Loucy (cell line): ENCODE measurements at regions not wholly inside any gene's neighbourhood (a gene's known extent, or its start where the extent isn't known, plus 50 kb on each side); places are given as distances from the start of the nearest gene placed in this dataset.
"Not testable (repeated sequence)": the region's sequence is repeated elsewhere in the genome, so short reads cannot be mapped to it uniquely, and the experiment has no call there.

Experiments
- H2AFZ ChIP-seq: fragments of 200-600 bp; sonication (generic); 2 replicates; pipeline ENCODE4 v1.6.0; 2016; ENCODE audit warnings: antibody characterized with exemption, mild to moderate bottlenecking, low read length, moderate library complexity
- H3F3A ChIP-seq: fragments of 200-600 bp; 2 replicates; pipeline ENCODE4 v1.6.0; 2016; ENCODE audit warnings: antibody characterized with exemption, low read depth, mild to moderate bottlenecking
- H3K27me3 ChIP-seq: fragments of 200-600 bp; sonication (generic); 2 replicates; pipeline ENCODE4 v1.6.1; 2014; ENCODE audit warnings: low read length, mild to moderate bottlenecking; ENCODE audit not compliant: insufficient read depth, poor library complexity, severe bottlenecking
- H3K36me3 ChIP-seq: fragments of 200-600 bp; sonication (generic); 2 replicates; pipeline ENCODE4 v1.6.1; 2016; ENCODE audit warnings: low read length; ENCODE audit not compliant: insufficient read depth
- H3K4me1 ChIP-seq: fragments of 200-600 bp; sonication (generic); 2 replicates; pipeline ENCODE4 v1.5.1; 2014; ENCODE audit warnings: low read length, mild to moderate bottlenecking; ENCODE audit not compliant: insufficient read depth, poor library complexity, severe bottlenecking
- H3K4me2 ChIP-seq: fragments of 200-600 bp; sonication (generic); 2 replicates; pipeline ENCODE4 v1.6.0; 2014; ENCODE audit warnings: antibody characterized with exemption, low read length, low read depth, mild to moderate bottlenecking; ENCODE audit not compliant: poor library complexity, severe bottlenecking
- H3K4me3 ChIP-seq: fragments of 200-600 bp; sonication (generic); 2 replicates; pipeline ENCODE4 v1.5.1; 2014; ENCODE audit warnings: low read length, mild to moderate bottlenecking, mixed read lengths; ENCODE audit not compliant: poor library complexity, severe bottlenecking
- H3K79me2 ChIP-seq: fragments of 200-600 bp; sonication (generic); 2 replicates; pipeline ENCODE4 v1.6.1; 2014; ENCODE audit warnings: low read length; ENCODE audit not compliant: insufficient read depth
- H3K9ac ChIP-seq: fragments of 200-600 bp; sonication (generic); 2 replicates; pipeline ENCODE4 v1.6.0; 2014; ENCODE audit warnings: mild to moderate bottlenecking, low read depth, low read length, moderate library complexity; ENCODE audit not compliant: poor library complexity, severe bottlenecking
- H3K9me2 ChIP-seq: fragments of 200-600 bp; sonication (generic); replicated peaks from 2 replicates; pipeline ENCODE4 v1.6.1; 2016; ENCODE audit warnings: low read depth, low read length, mixed read lengths
- H3K9me3 ChIP-seq: fragments of 200-600 bp; sonication (generic); 2 replicates; pipeline ENCODE4 v1.6.1; 2014; ENCODE audit warnings: mild to moderate bottlenecking, antibody characterized with exemption, low read length, low read depth; ENCODE audit not compliant: insufficient read depth
- H4K20me1 ChIP-seq: fragments of 200-600 bp; sonication (generic); 2 replicates; pipeline ENCODE4 v1.6.0; 2014; ENCODE audit warnings: antibody characterized with exemption, low read length, mild to moderate bottlenecking; ENCODE audit not compliant: insufficient read depth, poor library complexity, severe bottlenecking
- EZH2phosphoT487 ChIP-seq: fragments of 200-600 bp; IDR thresholded peaks from 2 replicates; pipeline ENCODE4 v1.6.1; 2018; ENCODE audit warnings: antibody characterized with exemption, mild to moderate bottlenecking, moderate library complexity, borderline replicate concordance
- TF ChIP-seq, protein P1 (sequence below): fragments of 200-600 bp; sonication (generic); conservative IDR thresholded peaks from 2 replicates; pipeline ENCODE4 v1.5.1; 2014; ENCODE audit warnings: mild to moderate bottlenecking, antibody characterized with exemption, low read length

DNA sequence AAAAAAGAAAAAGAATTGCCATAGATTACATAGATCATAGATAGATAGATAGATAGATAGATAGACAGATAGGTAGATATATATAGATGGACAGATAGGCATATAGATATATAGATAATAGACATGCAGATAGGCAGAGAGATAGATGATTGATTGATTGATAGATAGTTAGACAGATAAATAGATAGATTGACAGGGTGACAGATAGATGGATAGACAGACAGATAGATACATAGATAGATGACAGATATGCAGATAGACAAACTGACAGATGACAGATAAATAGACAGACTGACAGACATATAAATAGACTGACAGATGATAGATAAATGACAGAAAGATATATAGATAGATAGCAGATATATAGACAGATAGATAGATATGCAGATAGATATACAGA, 474.0 kb downstream of the IRS2 start:
- H3K27me3 ChIP-seq, result no peaks in the 10 kb centered on the region
- H3F3A ChIP-seq, result no peaks in the 10 kb centered on the region
- TF ChIP-seq, protein P1, sequence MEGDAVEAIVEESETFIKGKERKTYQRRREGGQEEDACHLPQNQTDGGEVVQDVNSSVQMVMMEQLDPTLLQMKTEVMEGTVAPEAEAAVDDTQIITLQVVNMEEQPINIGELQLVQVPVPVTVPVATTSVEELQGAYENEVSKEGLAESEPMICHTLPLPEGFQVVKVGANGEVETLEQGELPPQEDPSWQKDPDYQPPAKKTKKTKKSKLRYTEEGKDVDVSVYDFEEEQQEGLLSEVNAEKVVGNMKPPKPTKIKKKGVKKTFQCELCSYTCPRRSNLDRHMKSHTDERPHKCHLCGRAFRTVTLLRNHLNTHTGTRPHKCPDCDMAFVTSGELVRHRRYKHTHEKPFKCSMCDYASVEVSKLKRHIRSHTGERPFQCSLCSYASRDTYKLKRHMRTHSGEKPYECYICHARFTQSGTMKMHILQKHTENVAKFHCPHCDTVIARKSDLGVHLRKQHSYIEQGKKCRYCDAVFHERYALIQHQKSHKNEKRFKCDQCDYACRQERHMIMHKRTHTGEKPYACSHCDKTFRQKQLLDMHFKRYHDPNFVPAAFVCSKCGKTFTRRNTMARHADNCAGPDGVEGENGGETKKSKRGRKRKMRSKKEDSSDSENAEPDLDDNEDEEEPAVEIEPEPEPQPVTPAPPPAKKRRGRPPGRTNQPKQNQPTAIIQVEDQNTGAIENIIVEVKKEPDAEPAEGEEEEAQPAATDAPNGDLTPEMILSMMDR, result no peak
- no peak for TF ChIP-seq EZH2phosphoT487
- H4K20me1 ChIP-seq, result no peaks in the 10 kb centered on the region
- no peaks in the 10 kb centered on the region for H3K9me2 ChIP-seq
- H3K4me1 ChIP-seq, result no peaks in the 10 kb centered on the region
- no peak overlapping the region for H3K9ac ChIP-seq
- H3K4me3 ChIP-seq, result no peak overlapping the region
- H2AFZ ChIP-seq, result no peak overlapping the region
- no peaks in the 10 kb centered on the region for H3K36me3 ChIP-seq
- no peaks in the 10 kb centered on the region for H3K79me2 ChIP-seq
- no peak overlapping the region for H3K4me2 ChIP-seq
- no peaks in the 10 kb centered on the region; the same call in 1 of the 2 replicates for H3K9me3 ChIP-seq

DNA sequence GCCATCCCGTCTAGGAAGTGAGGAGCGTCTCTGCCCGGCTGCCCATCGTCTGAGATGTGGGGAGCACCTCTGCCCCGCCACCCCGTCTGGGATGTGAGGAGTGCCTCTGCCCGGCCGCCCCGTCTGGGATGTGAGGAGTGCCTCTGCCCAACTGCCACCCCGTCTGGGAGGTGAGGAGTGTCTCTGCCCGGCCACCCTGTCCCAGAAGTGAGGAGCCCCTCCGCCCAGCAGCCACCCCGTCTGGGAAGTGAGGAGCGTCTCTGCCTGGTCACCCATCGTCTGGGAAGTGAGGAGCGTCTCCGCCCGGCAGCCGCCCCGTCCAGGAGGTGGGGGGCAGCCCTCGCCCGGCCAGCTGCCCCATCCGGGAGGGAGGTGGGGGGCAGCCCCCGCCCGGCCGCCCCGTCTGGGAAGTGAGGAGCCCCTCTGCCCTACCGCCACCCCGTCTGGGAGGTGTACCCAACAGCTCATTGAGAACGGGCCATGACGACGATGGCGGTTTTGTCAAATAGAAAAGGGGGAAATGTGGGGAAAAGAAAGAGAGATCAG, 474.9 kb downstream of the IRS2 start:
- not testable (repeated sequence) for H3K4me3 ChIP-seq, H3K9ac ChIP-seq, H2AFZ ChIP-seq, H3K4me2 ChIP-seq, H3F3A ChIP-seq, H3K79me2 ChIP-seq, H3K9me3 ChIP-seq, H3K4me1 ChIP-seq, H4K20me1 ChIP-seq, H3K27me3 ChIP-seq, H3K9me2 ChIP-seq, H3K36me3 ChIP-seq

GRCh38 chr13:109309625-109310363, 476.6 kb downstream of the IRS2 start:
- Histone ChIP-seq H3K9ac (no peak overlapping the region), H2AFZ (no peak overlapping the region), H3K9me3 (no peaks in the 10 kb centered on the region; the same call in 1 of the 2 replicates), H3K79me2 (no peaks in the 10 kb centered on the region), H3K9me2 (no peaks in the 10 kb centered on the region), H3K4me2 (no peak overlapping the region), H3F3A (no peaks in the 10 kb centered on the region), H4K20me1 (no peaks in the 10 kb centered on the region), H3K27me3 (no peaks in the 10 kb centered on the region), H3K4me3 (no peak overlapping the region), H3K4me1 (no peaks in the 10 kb centered on the region), H3K36me3 (no peaks in the 10 kb centered on the region)
- TF ChIP-seq, protein P1, result no peak
- no peak for TF ChIP-seq EZH2phosphoT487

GRCh38 chr13:109307027-109307426, 479.4 kb downstream of the IRS2 start:
- Histone ChIP-seq H3K9ac (no peak overlapping the region), H3K27me3 (no peaks in the 10 kb centered on the region), H3K9me2 (no peaks in the 10 kb centered on the region), H3K4me1 (no peaks in the 10 kb centered on the region), H3K9me3 (no peaks in the 10 kb centered on the region; the same call in 1 of the 2 replicates), H3K79me2 (no peaks in the 10 kb centered on the region), H3F3A (no peaks in the 10 kb centered on the region), H2AFZ (no peak overlapping the region), H3K36me3 (no peaks in the 10 kb centered on the region), H4K20me1 (no peaks in the 10 kb centered on the region), H3K4me2 (no peak overlapping the region), H3K4me3 (no peak overlapping the region)
- TF ChIP-seq, protein P1, result no peak
- no peak for TF ChIP-seq EZH2phosphoT487
